HG03432 (cell line): ENCODE measurements at regions not wholly inside any gene's neighbourhood (a gene's known extent, or its start where the extent isn't known, plus 50 kb on each side); places are given as distances from the start of the nearest gene placed in this dataset.
"Not testable (repeated sequence)": the region's sequence is repeated elsewhere in the genome, so short reads cannot be mapped to it uniquely, and the experiment has no call there.

Experiments used
- ATAC-seq: cut with Tn5 transposase; IDR thresholded peaks from one replicate; pipeline ENCODE4 v1.9.1; 2021; ENCODE audit warnings: mild to moderate bottlenecking, moderate library complexity; ENCODE audit not compliant: unreplicated experiment

- no peak for ATAC-seq
Measured at GRCh38 chr4:111020961-111021360, 398.1 kb upstream of the PITX2 start.

- ATAC-seq: no peak
Measured at GRCh38 chr4:111022758-111023157, 399.9 kb upstream of the PITX2 start.

- ATAC-seq: no peak
Measured at GRCh38 chr4:111027526-111027925, 404.6 kb upstream of the PITX2 start.

- ATAC-seq: no peak
Measured at GRCh38 chr4:111028795-111029194, 405.9 kb upstream of the PITX2 start.

GRCh38 chr4:111031001-111031579, 408.2 kb upstream of the PITX2 start:
- no peak for ATAC-seq

GRCh38 chr4:111031596-111031995, 408.7 kb upstream of the PITX2 start:
- no peak for ATAC-seq

- ATAC-seq: no peak
Measured at GRCh38 chr4:111037591-111038360, 414.9 kb upstream of the PITX2 start.

GRCh38 chr4:111040904-111041303, 418.0 kb upstream of the PITX2 start:
- ATAC-seq: no peak

GRCh38 chr4:111043286-111043685, 420.4 kb upstream of the PITX2 start:
- no peak for ATAC-seq

- no peak for ATAC-seq
Measured at GRCh38 chr4:111045992-111046391, 423.1 kb upstream of the PITX2 start.

- peak; percentile 63 for ATAC-seq
Measured at GRCh38 chr4:111046811-111047210, 423.9 kb upstream of the PITX2 start.

GRCh38 chr4:111048316-111048715, 425.4 kb upstream of the PITX2 start:
- no peak for ATAC-seq

GRCh38 chr4:111064342-111064993, 441.6 kb upstream of the PITX2 start:
- ATAC-seq: peak; percentile 88

GRCh38 chr4:111066001-111066400, 443.1 kb upstream of the PITX2 start:
- no peak for ATAC-seq

GRCh38 chr4:111066447-111066846, 443.6 kb upstream of the PITX2 start:
- ATAC-seq: no peak

- ATAC-seq: no peak
Measured at GRCh38 chr4:111066887-111067286, 444.0 kb upstream of the PITX2 start.

- no peak for ATAC-seq
Measured at GRCh38 chr4:111068883-111069282, 446.0 kb upstream of the PITX2 start.

- ATAC-seq: no peak
Measured at GRCh38 chr4:111070390-111070789, 447.5 kb upstream of the PITX2 start.

- ATAC-seq: no peak
Measured at GRCh38 chr4:111074523-111075114, 451.7 kb upstream of the PITX2 start.

GRCh38 chr4:111076299-111076698, 453.4 kb upstream of the PITX2 start:
- ATAC-seq: not testable (repeated sequence)

- no peak for ATAC-seq
Measured at GRCh38 chr4:111108153-111108552, 485.3 kb upstream of the PITX2 start.

- no peak for ATAC-seq
Measured at GRCh38 chr4:111113591-111113990, 490.7 kb upstream of the PITX2 start.
